ENCODE measurements at regions not wholly inside any gene's neighbourhood (a gene's known extent, or its start where the extent isn't known, plus 50 kb on each side); places are given as distances from the start of the nearest gene placed in this dataset.
"Not testable (repeated sequence)": the region's sequence is repeated elsewhere in the genome, so short reads cannot be mapped to it uniquely, and the experiment has no call there.

DNA sequence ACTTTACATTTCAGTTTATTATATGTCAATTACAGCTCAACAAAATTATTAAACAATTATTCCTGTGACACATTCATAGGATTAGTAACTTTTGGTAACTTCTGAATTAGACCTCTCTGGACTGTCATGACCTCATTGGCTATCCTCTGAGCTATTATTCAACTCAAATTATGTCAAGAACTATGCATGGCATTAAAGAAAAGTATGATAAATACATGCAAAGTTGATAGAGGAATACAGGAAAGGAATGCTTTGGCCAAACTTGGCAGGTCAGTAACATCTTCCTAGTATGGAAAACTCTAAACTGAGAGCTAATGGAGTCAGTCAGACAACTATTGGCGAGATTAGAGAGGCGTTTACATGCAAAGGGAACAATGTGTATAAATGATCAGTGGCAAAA is 158.4 kb downstream of the DUSP10 start:
- TF ChIP-seq PBX3 (IDR thresholded peaks at IDR 0.05; ENCODE audit: insufficient replicate concordance, low read depth, low read length) (no peak), CBX5 (IDR thresholded peaks at IDR 0.05; ENCODE audit: low read depth) (no peak), STAT3 (IDR thresholded peaks at IDR 0.05; ENCODE audit: low read depth, low read length) (no peak), ZNF384 (IDR thresholded peaks at IDR 0.05; ENCODE audit: borderline replicate concordance, low read depth, low read length) (no peak), RBBP5 (conservative IDR thresholded peaks at IDR 0.05) (no peak), ZBTB4 (CRISPR knock-in tag; IDR thresholded peaks at IDR 0.05) (no peak)
- Histone ChIP-seq H2AFZ (ENCODE audit: control insufficient read depth, low read depth, low read length) (no peak overlapping the region), H3K4me1 (ENCODE audit: control insufficient read depth, insufficient read depth, low read length) (no peaks in the 10 kb centered on the region), H3K27ac (ENCODE audit: control insufficient read depth, insufficient read depth) (no peak overlapping the region), H4K20me1 (ENCODE audit: control insufficient read depth, insufficient read depth) (no peaks in the 10 kb centered on the region), H3K4me3 (no peak overlapping the region), H3K36me3 (ENCODE audit: control insufficient read depth in 2 of 2, insufficient read depth in 2 of 2, low read length in 1 of 2) (no peaks in the 10 kb centered on the region), H3K9ac (ENCODE audit: control insufficient read depth, insufficient read depth, low read length) (no peak overlapping the region), H3K4me2 (ENCODE audit: control insufficient read depth, insufficient read depth) (no peak overlapping the region), H3K27me3 (replicated peaks in 1 of 2; ENCODE audit: control insufficient read depth in 2 of 2, insufficient read depth in 2 of 2, low read length in 1 of 2) (no peaks in the 10 kb centered on the region), H3K9me3 (replicated peaks; ENCODE audit: control insufficient read depth, insufficient read depth, low read length) (no peaks in the 10 kb centered on the region; the same call in 1 of the 3 replicates), H3K79me2 (ENCODE audit: control insufficient read depth, insufficient read depth, low read length) (no peaks in the 10 kb centered on the region)
- ChIA-PET SMC1A (ENCODE audit: uncharacterized antibody, unreplicated experiment) (interaction anchor here (0.6 to 2.2 kb wide), 4 partner anchors 18 to 121 kb away, joined by 3 to 8 read pairs (median 4); no protein-coding TSS in a partner anchor), CTCF (interaction anchor here (0.9 kb wide), 1 partner anchor 9 kb away, joined by 3 read pairs; no protein-coding TSS in a partner anchor), RAD21 (ENCODE audit: unreplicated experiment) (no interaction called here), POLR2A (interaction anchor here (0.5 kb wide), 1 partner anchor 109 kb away, joined by 3 read pairs; no protein-coding TSS in a partner anchor)
- 35% methylated on average over 2 of the region's 2 CpGs for WGBS (ENCODE audit: insufficient coverage, insufficient replicate concordance, low lambda C conversion rate, missing lambda C conversion rate)
- no peak for FAIRE-seq
- no TSS peak for BruUV-seq (replicated peaks)
- no peak for ATAC-seq
- DNase-seq (ENCODE audit: low read depth, low spot score), result no peak
- intact Hi-C loops (cut with micrococcal nuclease; ENCODE audit: unreplicated experiment), result no loop called here
- in situ Hi-C loops (cut with MboI), result no loop called here

DNA sequence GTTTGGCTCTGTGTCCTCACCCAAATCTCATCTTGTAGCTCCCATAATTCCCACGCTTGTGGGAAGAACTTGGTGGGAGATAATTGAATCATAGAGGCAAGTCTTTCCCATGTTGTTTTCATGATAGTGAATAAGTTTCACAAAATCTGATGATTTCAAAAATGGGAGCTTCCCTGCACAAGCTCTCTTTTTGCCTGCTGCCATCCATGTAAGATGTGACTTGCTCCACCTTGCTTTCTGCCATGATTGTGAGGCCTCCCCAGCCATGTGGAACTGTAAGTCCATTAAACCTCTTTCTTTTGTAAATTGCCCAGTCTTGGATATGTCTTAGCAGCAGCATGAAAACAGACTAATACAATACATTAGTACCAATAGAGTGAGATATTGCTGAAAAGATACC is 154.9 kb downstream of the DUSP10 start:
- H3K4me1 ChIP-seq (ENCODE audit: control insufficient read depth, insufficient read depth, low read length); H3K27me3 ChIP-seq (replicated peaks in 1 of 2; ENCODE audit: control insufficient read depth in 2 of 2, insufficient read depth in 2 of 2, low read length in 1 of 2); H3K79me2 ChIP-seq (ENCODE audit: control insufficient read depth, insufficient read depth, low read length); H3K4me2 ChIP-seq (ENCODE audit: control insufficient read depth, insufficient read depth); in situ Hi-C loops (cut with MboI); ATAC-seq; RAD21 ChIA-PET (ENCODE audit: unreplicated experiment); H3K9me3 ChIP-seq (replicated peaks; ENCODE audit: control insufficient read depth, insufficient read depth, low read length); H2AFZ ChIP-seq (ENCODE audit: control insufficient read depth, low read depth, low read length); DNase-seq (ENCODE audit: low read depth, low spot score); FAIRE-seq; H3K9ac ChIP-seq (ENCODE audit: control insufficient read depth, insufficient read depth, low read length); H3K4me3 ChIP-seq; H3K36me3 ChIP-seq (ENCODE audit: control insufficient read depth in 2 of 2, insufficient read depth in 2 of 2, low read length in 1 of 2); intact Hi-C loops (cut with micrococcal nuclease; ENCODE audit: unreplicated experiment); BruUV-seq (replicated peaks); H3K27ac ChIP-seq (ENCODE audit: control insufficient read depth, insufficient read depth); H4K20me1 ChIP-seq (ENCODE audit: control insufficient read depth, insufficient read depth): not testable (repeated sequence)
- ChIA-PET CTCF (interaction anchor here (1.0 to 1.4 kb wide), 2 partner anchors 16 to 17 kb away, joined by 3 read pairs; no protein-coding TSS in a partner anchor), SMC1A (ENCODE audit: uncharacterized antibody, unreplicated experiment) (interaction anchor here (0.6 to 1.1 kb wide), 4 partner anchors 12 to 650 kb away, joined by 3 to 4 read pairs (median 3); no protein-coding TSS in a partner anchor), POLR2A (interaction anchor here (0.6 kb wide), 1 partner anchor 126 kb away, joined by 8 read pairs; no protein-coding TSS in a partner anchor)
- WGBS (ENCODE audit: insufficient coverage, insufficient replicate concordance, low lambda C conversion rate, missing lambda C conversion rate), result 62% methylated on average over 1 of the region's 1 CpG

- H3K27me3 ChIP-seq (replicated peaks in 1 of 2; ENCODE audit: control insufficient read depth in 2 of 2, insufficient read depth in 2 of 2, low read length in 1 of 2); in situ Hi-C loops (cut with MboI); H3K36me3 ChIP-seq (ENCODE audit: control insufficient read depth in 2 of 2, insufficient read depth in 2 of 2, low read length in 1 of 2); CTCF ChIA-PET; BruUV-seq (replicated peaks); FAIRE-seq; H2AFZ ChIP-seq (ENCODE audit: control insufficient read depth, low read depth, low read length); SMC1A ChIA-PET (ENCODE audit: uncharacterized antibody, unreplicated experiment); RAD21 ChIA-PET (ENCODE audit: unreplicated experiment); ATAC-seq; H3K4me2 ChIP-seq (ENCODE audit: control insufficient read depth, insufficient read depth); H3K79me2 ChIP-seq (ENCODE audit: control insufficient read depth, insufficient read depth, low read length); H3K27ac ChIP-seq (ENCODE audit: control insufficient read depth, insufficient read depth); H3K9ac ChIP-seq (ENCODE audit: control insufficient read depth, insufficient read depth, low read length); intact Hi-C loops (cut with micrococcal nuclease; ENCODE audit: unreplicated experiment); H3K4me3 ChIP-seq; DNase-seq (ENCODE audit: low read depth, low spot score); H3K4me1 ChIP-seq (ENCODE audit: control insufficient read depth, insufficient read depth, low read length); H4K20me1 ChIP-seq (ENCODE audit: control insufficient read depth, insufficient read depth); POLR2A ChIA-PET; H3K9me3 ChIP-seq (replicated peaks; ENCODE audit: control insufficient read depth, insufficient read depth, low read length): not testable (repeated sequence)
These were observed 150.6 kb downstream of the DUSP10 start for GRCh38 chr1:221591250-221591649.
